Gastrocnemius medialis (tissue), 4 donors: ENCODE measurements at regions not wholly inside any gene's neighbourhood (a gene's known extent, or its start where the extent isn't known, plus 50 kb on each side); places are given as distances from the start of the nearest gene placed in this dataset.

Experiments used
- POLR2A ChIP-seq, 2 donors: fragments of 450-650 bp; IDR thresholded peaks; one replicate each; pipeline ENCODE4 v1.6.1; 2017; ENCODE audit warnings: antibody characterized with exemption in 2 of 2, mild to moderate bottlenecking in 2 of 2, moderate library complexity in 2 of 2
- TF ChIP-seq, protein P1 (sequence below), 5 experiments: fragments of 450-650 bp in 3 of 5; fragments of 200-600 bp in 2 of 5; sonication (generic) in 2 of 5; IDR thresholded peaks in 4 of 5; conservative IDR thresholded peaks in 1 of 5; 1 replicate in 4 of 5; 2 replicates in 1 of 5; pipeline ENCODE4 v1.5.1; 2016 to 2019; ENCODE audit warnings: antibody characterized with exemption in 5 of 5, mild to moderate bottlenecking in 3 of 5, moderate library complexity in 3 of 5

DNA sequence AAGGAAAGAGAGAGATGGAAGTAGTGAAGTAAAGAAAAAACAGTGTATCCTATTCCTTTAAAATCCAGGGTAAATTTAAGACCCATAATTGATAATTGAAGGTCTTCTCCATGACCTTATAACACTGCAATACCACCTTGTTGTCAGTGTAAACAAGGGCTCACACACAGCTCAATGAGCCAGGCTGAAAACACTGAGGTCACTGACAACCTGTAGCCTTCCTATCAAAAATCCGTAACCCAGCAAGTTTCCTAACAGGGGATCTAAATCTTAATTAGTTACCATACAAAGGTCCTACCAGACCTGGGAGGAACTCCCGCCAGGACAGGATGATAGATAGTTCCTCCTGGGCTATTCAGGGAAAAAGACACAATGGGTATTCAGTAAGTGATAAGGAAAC, 1677.1 kb downstream of the OLFM4 start:
- TF ChIP-seq, protein P1, sequence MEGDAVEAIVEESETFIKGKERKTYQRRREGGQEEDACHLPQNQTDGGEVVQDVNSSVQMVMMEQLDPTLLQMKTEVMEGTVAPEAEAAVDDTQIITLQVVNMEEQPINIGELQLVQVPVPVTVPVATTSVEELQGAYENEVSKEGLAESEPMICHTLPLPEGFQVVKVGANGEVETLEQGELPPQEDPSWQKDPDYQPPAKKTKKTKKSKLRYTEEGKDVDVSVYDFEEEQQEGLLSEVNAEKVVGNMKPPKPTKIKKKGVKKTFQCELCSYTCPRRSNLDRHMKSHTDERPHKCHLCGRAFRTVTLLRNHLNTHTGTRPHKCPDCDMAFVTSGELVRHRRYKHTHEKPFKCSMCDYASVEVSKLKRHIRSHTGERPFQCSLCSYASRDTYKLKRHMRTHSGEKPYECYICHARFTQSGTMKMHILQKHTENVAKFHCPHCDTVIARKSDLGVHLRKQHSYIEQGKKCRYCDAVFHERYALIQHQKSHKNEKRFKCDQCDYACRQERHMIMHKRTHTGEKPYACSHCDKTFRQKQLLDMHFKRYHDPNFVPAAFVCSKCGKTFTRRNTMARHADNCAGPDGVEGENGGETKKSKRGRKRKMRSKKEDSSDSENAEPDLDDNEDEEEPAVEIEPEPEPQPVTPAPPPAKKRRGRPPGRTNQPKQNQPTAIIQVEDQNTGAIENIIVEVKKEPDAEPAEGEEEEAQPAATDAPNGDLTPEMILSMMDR (IDR thresholded peaks at IDR 0.05 in 4 of 5, conservative IDR thresholded peaks at IDR 0.05 in 1 of 5) = no peak
- TF ChIP-seq POLR2A (IDR thresholded peaks at IDR 0.05) = no peak
